ENCODE measurements at regions not wholly inside any gene's neighbourhood (a gene's known extent, or its start where the extent isn't known, plus 50 kb on each side); places are given as distances from the start of the nearest gene placed in this dataset.

GRCh38 chr13:109665240-109665639 lies 121.1 kb downstream of the IRS2 start:
- Mint-ChIP-seq H3K27me3 (ENCODE audit: low read depth, unreplicated experiment) (peaks cover 5% of the 10 kb centered on the region), H3K4me1 (ENCODE audit: low read depth, unreplicated experiment) (peaks cover 15% of the 10 kb centered on the region), H3K36me3 (ENCODE audit: low read depth, unreplicated experiment) (peaks cover 3% of the 10 kb centered on the region), H3K27ac (ENCODE audit: unreplicated experiment) (no peak overlapping the region), H3K9me3 (ENCODE audit: unreplicated experiment) (peaks cover 4% of the 10 kb centered on the region), H3K4me3 (ENCODE audit: unreplicated experiment) (no peak overlapping the region)
- H3K4me1 ChIP-seq (ENCODE audit: insufficient read depth, low read length), result peaks cover 6% of the 10 kb centered on the region
- H3K79me2 ChIP-seq (ENCODE audit: insufficient read depth, low read length), result no peaks in the 10 kb centered on the region
- FAIRE-seq, result no peak
- no peak overlapping the region for H3K27ac ChIP-seq (ENCODE audit: low read depth, low read length)
- no peak overlapping the region for H2AFZ ChIP-seq (ENCODE audit: low read depth, low read length)
- no peak overlapping the region for H3K4me3 ChIP-seq (ENCODE audit: insufficient read depth, low read depth, low read length)
- no peaks in the 10 kb centered on the region for H3K27me3 ChIP-seq (ENCODE audit: insufficient read depth, low read length)
- H4K20me1 ChIP-seq (ENCODE audit: insufficient read depth, low read length), result no peaks in the 10 kb centered on the region
- DNase-seq (ENCODE audit: low read depth), result no peak
- no peaks in the 10 kb centered on the region for H3K9me3 ChIP-seq (ENCODE audit: insufficient read depth, low read depth, low read length)
- H3K4me2 ChIP-seq (ENCODE audit: low read length), result no peak overlapping the region
- no peak overlapping the region for H3K9ac ChIP-seq (ENCODE audit: low read length)
- no peak for TF ChIP-seq EZH2 (IDR thresholded peaks at IDR 0.05; ENCODE audit: insufficient read depth, low read length)
- TF ChIP-seq, protein P1, sequence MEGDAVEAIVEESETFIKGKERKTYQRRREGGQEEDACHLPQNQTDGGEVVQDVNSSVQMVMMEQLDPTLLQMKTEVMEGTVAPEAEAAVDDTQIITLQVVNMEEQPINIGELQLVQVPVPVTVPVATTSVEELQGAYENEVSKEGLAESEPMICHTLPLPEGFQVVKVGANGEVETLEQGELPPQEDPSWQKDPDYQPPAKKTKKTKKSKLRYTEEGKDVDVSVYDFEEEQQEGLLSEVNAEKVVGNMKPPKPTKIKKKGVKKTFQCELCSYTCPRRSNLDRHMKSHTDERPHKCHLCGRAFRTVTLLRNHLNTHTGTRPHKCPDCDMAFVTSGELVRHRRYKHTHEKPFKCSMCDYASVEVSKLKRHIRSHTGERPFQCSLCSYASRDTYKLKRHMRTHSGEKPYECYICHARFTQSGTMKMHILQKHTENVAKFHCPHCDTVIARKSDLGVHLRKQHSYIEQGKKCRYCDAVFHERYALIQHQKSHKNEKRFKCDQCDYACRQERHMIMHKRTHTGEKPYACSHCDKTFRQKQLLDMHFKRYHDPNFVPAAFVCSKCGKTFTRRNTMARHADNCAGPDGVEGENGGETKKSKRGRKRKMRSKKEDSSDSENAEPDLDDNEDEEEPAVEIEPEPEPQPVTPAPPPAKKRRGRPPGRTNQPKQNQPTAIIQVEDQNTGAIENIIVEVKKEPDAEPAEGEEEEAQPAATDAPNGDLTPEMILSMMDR (IDR thresholded peaks at IDR 0.05; ENCODE audit: insufficient read depth, low read depth, low read length), result no peak
- no peaks in the 10 kb centered on the region for H3K36me3 ChIP-seq (ENCODE audit: insufficient read depth, low read length)

GRCh38 chr13:109657395-109657794 lies 129.0 kb downstream of the IRS2 start:
- Histone ChIP-seq H3K9me3 (ENCODE audit: insufficient read depth, low read depth, low read length) (no peaks in the 10 kb centered on the region), H3K9ac (ENCODE audit: low read length) (no peak overlapping the region), H3K27me3 (ENCODE audit: insufficient read depth, low read length) (no peaks in the 10 kb centered on the region), H3K27ac (ENCODE audit: low read depth, low read length) (no peak overlapping the region), H3K79me2 (ENCODE audit: insufficient read depth, low read length) (no peaks in the 10 kb centered on the region), H3K4me1 (ENCODE audit: insufficient read depth, low read length) (no peaks in the 10 kb centered on the region), H3K4me2 (ENCODE audit: low read length) (no peak overlapping the region), H2AFZ (ENCODE audit: low read depth, low read length) (no peak overlapping the region), H4K20me1 (ENCODE audit: insufficient read depth, low read length) (no peaks in the 10 kb centered on the region), H3K4me3 (ENCODE audit: insufficient read depth, low read depth, low read length) (no peak overlapping the region), H3K36me3 (ENCODE audit: insufficient read depth, low read length) (no peaks in the 10 kb centered on the region)
- Mint-ChIP-seq H3K36me3 (ENCODE audit: low read depth, unreplicated experiment) (peaks cover 3% of the 10 kb centered on the region), H3K27me3 (ENCODE audit: low read depth, unreplicated experiment) (peaks cover 5% of the 10 kb centered on the region), H3K4me1 (ENCODE audit: low read depth, unreplicated experiment) (no peaks in the 10 kb centered on the region), H3K27ac (ENCODE audit: unreplicated experiment) (no peak overlapping the region), H3K9me3 (ENCODE audit: unreplicated experiment) (peaks cover 2% of the 10 kb centered on the region), H3K4me3 (ENCODE audit: unreplicated experiment) (no peak overlapping the region)
- DNase-seq (ENCODE audit: low read depth) (no peak), FAIRE-seq (no peak)
- TF ChIP-seq, protein P1 (IDR thresholded peaks at IDR 0.05; ENCODE audit: insufficient read depth, low read depth, low read length), result no peak
- no peak for TF ChIP-seq EZH2 (IDR thresholded peaks at IDR 0.05; ENCODE audit: insufficient read depth, low read length)

DNA sequence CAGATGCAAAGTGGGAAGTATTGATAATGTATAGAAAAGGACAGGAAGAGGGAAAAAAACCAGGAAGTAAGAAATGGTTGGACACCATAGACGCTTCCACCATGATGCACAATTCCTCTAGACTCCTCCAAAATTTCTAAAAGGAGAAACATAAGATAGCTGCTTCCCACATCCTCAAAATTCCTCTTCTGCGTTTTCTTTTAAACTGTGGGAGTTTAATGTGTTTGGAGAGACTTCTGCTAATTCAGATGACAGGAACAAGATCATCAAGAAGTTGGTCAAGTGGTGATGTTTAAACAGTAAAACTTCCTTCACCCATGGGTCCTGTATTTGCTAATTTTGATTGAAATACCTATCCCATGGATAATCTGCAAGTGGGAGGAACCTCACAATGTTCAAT lies 130.2 kb downstream of the IRS2 start:
- Mint-ChIP-seq H3K9me3 (ENCODE audit: unreplicated experiment) (no peaks in the 10 kb centered on the region), H3K27ac (ENCODE audit: unreplicated experiment) (no peak overlapping the region), H3K27me3 (ENCODE audit: low read depth, unreplicated experiment) (no peaks in the 10 kb centered on the region), H3K36me3 (ENCODE audit: low read depth, unreplicated experiment) (peaks cover 3% of the 10 kb centered on the region), H3K4me1 (ENCODE audit: low read depth, unreplicated experiment) (no peaks in the 10 kb centered on the region), H3K4me3 (ENCODE audit: unreplicated experiment) (no peak overlapping the region)
- DNase-seq (ENCODE audit: low read depth), result no peak
- Histone ChIP-seq H3K4me1 (ENCODE audit: insufficient read depth, low read length) (no peaks in the 10 kb centered on the region), H3K27ac (ENCODE audit: low read depth, low read length) (no peak overlapping the region), H3K9ac (ENCODE audit: low read length) (no peak overlapping the region), H3K27me3 (ENCODE audit: insufficient read depth, low read length) (no peaks in the 10 kb centered on the region), H2AFZ (ENCODE audit: low read depth, low read length) (no peak overlapping the region), H3K79me2 (ENCODE audit: insufficient read depth, low read length) (no peaks in the 10 kb centered on the region), H3K4me3 (ENCODE audit: insufficient read depth, low read depth, low read length) (no peak overlapping the region), H3K9me3 (ENCODE audit: insufficient read depth, low read depth, low read length) (no peaks in the 10 kb centered on the region), H3K4me2 (ENCODE audit: low read length) (no peak overlapping the region), H3K36me3 (ENCODE audit: insufficient read depth, low read length) (no peaks in the 10 kb centered on the region), H4K20me1 (ENCODE audit: insufficient read depth, low read length) (no peaks in the 10 kb centered on the region)
- no peak for FAIRE-seq
- TF ChIP-seq EZH2 (IDR thresholded peaks at IDR 0.05; ENCODE audit: insufficient read depth, low read length), result no peak
- TF ChIP-seq, protein P1 (IDR thresholded peaks at IDR 0.05; ENCODE audit: insufficient read depth, low read depth, low read length), result no peak
